HG02763 (cell line): ENCODE measurements at regions not wholly inside any gene's neighbourhood (a gene's known extent, or its start where the extent isn't known, plus 50 kb on each side); places are given as distances from the start of the nearest gene placed in this dataset.
"Not testable (repeated sequence)": the region's sequence is repeated elsewhere in the genome, so short reads cannot be mapped to it uniquely, and the experiment has no call there.

Experiments used
- ATAC-seq: cut with Tn5 transposase; IDR thresholded peaks from one replicate; pipeline ENCODE4 v1.9.1; 2021; ENCODE audit warnings: mild to moderate bottlenecking, moderate library complexity; ENCODE audit not compliant: unreplicated experiment

- ATAC-seq: no peak
These were observed 111.6 kb upstream of the BMAL1 start for GRCh38 chr11:13166036-13166435.

GRCh38 chr11:13168271-13168670 is 109.3 kb upstream of the BMAL1 start:
- no peak for ATAC-seq

GRCh38 chr11:13169709-13170108 is 107.9 kb upstream of the BMAL1 start:
- no peak for ATAC-seq

GRCh38 chr11:13174090-13174489 is 103.5 kb upstream of the BMAL1 start:
- ATAC-seq: no peak

GRCh38 chr11:13183094-13183825 is 94.3 kb upstream of the BMAL1 start:
- no peak for ATAC-seq

GRCh38 chr11:13183826-13184196 is 93.8 kb upstream of the BMAL1 start:
- ATAC-seq: no peak

GRCh38 chr11:13184295-13184794 is 93.2 kb upstream of the BMAL1 start:
- no peak for ATAC-seq

GRCh38 chr11:13188179-13188578 is 89.4 kb upstream of the BMAL1 start:
- no peak for ATAC-seq

GRCh38 chr11:13189561-13190426 is 87.8 kb upstream of the BMAL1 start:
- ATAC-seq: no peak

- no peak for ATAC-seq
These were observed 84.0 kb upstream of the BMAL1 start for GRCh38 chr11:13193613-13194012.

- ATAC-seq: not testable (repeated sequence)
These were observed 80.2 kb upstream of the BMAL1 start for GRCh38 chr11:13197374-13197773.

- ATAC-seq: no peak
These were observed 72.1 kb upstream of the BMAL1 start for GRCh38 chr11:13205486-13205885.

GRCh38 chr11:13206086-13206640 is 71.4 kb upstream of the BMAL1 start:
- no peak for ATAC-seq

GRCh38 chr11:13207270-13207664 is 70.3 kb upstream of the BMAL1 start:
- no peak for ATAC-seq

GRCh38 chr11:13207665-13208594 is 69.7 kb upstream of the BMAL1 start:
- ATAC-seq: no peak

GRCh38 chr11:13208921-13209320 is 68.7 kb upstream of the BMAL1 start:
- no peak for ATAC-seq

- no peak for ATAC-seq
These were observed 68.2 kb upstream of the BMAL1 start for GRCh38 chr11:13209379-13209778.

GRCh38 chr11:13210424-13210823 is 67.2 kb upstream of the BMAL1 start:
- no peak for ATAC-seq

GRCh38 chr11:13214276-13214675 is 63.3 kb upstream of the BMAL1 start:
- no peak for ATAC-seq

GRCh38 chr11:13215149-13215548 is 62.4 kb upstream of the BMAL1 start:
- no peak for ATAC-seq
